HG03378 (cell line): ENCODE measurements at regions not wholly inside any gene's neighbourhood (a gene's known extent, or its start where the extent isn't known, plus 50 kb on each side); places are given as distances from the start of the nearest gene placed in this dataset.
"Not testable (repeated sequence)": the region's sequence is repeated elsewhere in the genome, so short reads cannot be mapped to it uniquely, and the experiment has no call there.

ENCODE experiments used
- ATAC-seq: cut with Tn5 transposase; IDR thresholded peaks from one replicate; pipeline ENCODE4 v1.9.1; 2021; ENCODE audit warnings: mild to moderate bottlenecking, moderate library complexity; ENCODE audit not compliant: unreplicated experiment

- ATAC-seq = no peak
Measured at GRCh38 chr4:156419080-156419685, 465.5 kb upstream of the CTSO start.

- ATAC-seq = no peak
Measured at GRCh38 chr4:156414406-156414805, 460.7 kb upstream of the CTSO start.

GRCh38 chr4:156413239-156414135, 459.8 kb upstream of the CTSO start:
- ATAC-seq = no peak

GRCh38 chr4:156411531-156411930, 457.9 kb upstream of the CTSO start:
- no peak for ATAC-seq

- no peak for ATAC-seq
Measured at GRCh38 chr4:156408749-156409148, 455.1 kb upstream of the CTSO start.

GRCh38 chr4:156401371-156401770, 447.7 kb upstream of the CTSO start:
- ATAC-seq = no peak

- ATAC-seq = no peak
Measured at GRCh38 chr4:156396534-156396933, 442.9 kb upstream of the CTSO start.

- ATAC-seq = no peak
Measured at GRCh38 chr4:156391325-156391653, 437.6 kb upstream of the CTSO start.

GRCh38 chr4:156390599-156391324, 437.1 kb upstream of the CTSO start:
- no peak for ATAC-seq

GRCh38 chr4:156388826-156389225, 435.2 kb upstream of the CTSO start:
- no peak for ATAC-seq

- no peak for ATAC-seq
Measured at GRCh38 chr4:156378033-156378665, 424.5 kb upstream of the CTSO start.

GRCh38 chr4:156377036-156377710, 423.5 kb upstream of the CTSO start:
- no peak for ATAC-seq

GRCh38 chr4:156374894-156375293, 421.2 kb upstream of the CTSO start:
- no peak for ATAC-seq

- no peak for ATAC-seq
Measured at GRCh38 chr4:156374069-156374468, 420.4 kb upstream of the CTSO start.

GRCh38 chr4:156367502-156367901, 413.8 kb upstream of the CTSO start:
- not testable (repeated sequence) for ATAC-seq

GRCh38 chr4:156362581-156362980, 408.9 kb upstream of the CTSO start:
- ATAC-seq = no peak

- no peak for ATAC-seq
Measured at GRCh38 chr4:156347412-156348075, 393.9 kb upstream of the CTSO start.

- ATAC-seq = no peak
Measured at GRCh38 chr4:156346959-156347385, 393.3 kb upstream of the CTSO start.

- ATAC-seq = no peak
Measured at GRCh38 chr4:156344397-156344796, 390.7 kb upstream of the CTSO start.

- ATAC-seq = no peak
Measured at GRCh38 chr4:156336511-156336910, 382.8 kb upstream of the CTSO start.
